Lower lobe of right lung (tissue), 2 donors: ENCODE measurements at regions not wholly inside any gene's neighbourhood (a gene's known extent, or its start where the extent isn't known, plus 50 kb on each side); places are given as distances from the start of the nearest gene placed in this dataset.

Source experiments
- ATAC-seq, 2 donors: fragments of 200-7000 bp; cut with Tn5 transposase; one replicate each; pipeline ENCODE4 v1.9.1; 2020 to 2022; ENCODE audit warnings: mild to moderate bottlenecking in 2 of 2, moderate library complexity in 2 of 2
- DNase-seq: peaks from one replicate; pipeline ENCODE4 v3.0.0-alpha.2; 2020
- H3K27ac ChIP-seq: fragments of 200-600 bp; one replicate; pipeline ENCODE4 v1.8.0; 2022
- H3K27me3 ChIP-seq: fragments of 200-600 bp; one replicate; pipeline ENCODE4 v1.8.0; 2022; ENCODE audit warnings: low read depth
- H3K36me3 ChIP-seq: fragments of 200-600 bp; one replicate; pipeline ENCODE4 v1.8.0; 2022; ENCODE audit warnings: mild to moderate bottlenecking
- H3K4me1 ChIP-seq: fragments of 200-600 bp; one replicate; pipeline ENCODE4 v1.8.0; 2022
- H3K4me3 ChIP-seq: fragments of 200-600 bp; one replicate; pipeline ENCODE4 v1.8.0; 2022; ENCODE audit warnings: mild to moderate bottlenecking
- H3K9me3 ChIP-seq: fragments of 200-600 bp; one replicate; pipeline ENCODE4 v1.8.0; 2022
- intact Hi-C: fragments of 100-400 bp; cut with DNase I; formaldehyde crosslinking; loops from one replicate; pipeline ENCODE4 v1.11.0; 2022
- TF ChIP-seq, protein P1 (sequence below): fragments of 200-600 bp; IDR thresholded peaks from one replicate; pipeline ENCODE4 v1.8.0; 2022; ENCODE audit warnings: antibody characterized with exemption, mild to moderate bottlenecking
- donor health status: DM: no; HTN: yes; CAD: no; lungs with severe emphysema.

DNA sequence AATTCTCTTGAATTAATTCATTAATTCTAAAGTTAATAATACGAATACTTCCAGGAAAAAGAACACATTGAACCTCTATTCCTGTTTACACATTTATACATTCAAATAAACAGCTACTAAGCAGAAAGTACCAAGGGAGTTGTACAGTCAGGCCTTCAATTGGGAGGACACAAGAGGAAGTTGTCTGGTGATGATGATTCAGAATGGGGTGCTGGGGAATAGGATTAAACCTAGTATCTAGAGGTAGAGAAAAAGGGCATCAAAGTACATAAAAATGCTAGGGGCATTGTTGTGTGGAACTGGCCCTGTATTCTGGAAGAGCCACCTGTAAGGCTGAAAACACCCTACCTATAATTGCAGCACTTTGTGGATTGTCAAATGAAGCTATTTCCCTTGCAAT is 71.7 kb upstream of the MROH9 start:
- no peaks in the 10 kb centered on the region for H3K36me3 ChIP-seq
- no peaks in the 10 kb centered on the region for H3K9me3 ChIP-seq
- no peak overlapping the region for H3K27ac ChIP-seq
- intact Hi-C loops: no loop called here
- DNase-seq (no peak), ATAC-seq (no peak)
- no peaks in the 10 kb centered on the region for H3K4me1 ChIP-seq
- TF ChIP-seq, protein P1, sequence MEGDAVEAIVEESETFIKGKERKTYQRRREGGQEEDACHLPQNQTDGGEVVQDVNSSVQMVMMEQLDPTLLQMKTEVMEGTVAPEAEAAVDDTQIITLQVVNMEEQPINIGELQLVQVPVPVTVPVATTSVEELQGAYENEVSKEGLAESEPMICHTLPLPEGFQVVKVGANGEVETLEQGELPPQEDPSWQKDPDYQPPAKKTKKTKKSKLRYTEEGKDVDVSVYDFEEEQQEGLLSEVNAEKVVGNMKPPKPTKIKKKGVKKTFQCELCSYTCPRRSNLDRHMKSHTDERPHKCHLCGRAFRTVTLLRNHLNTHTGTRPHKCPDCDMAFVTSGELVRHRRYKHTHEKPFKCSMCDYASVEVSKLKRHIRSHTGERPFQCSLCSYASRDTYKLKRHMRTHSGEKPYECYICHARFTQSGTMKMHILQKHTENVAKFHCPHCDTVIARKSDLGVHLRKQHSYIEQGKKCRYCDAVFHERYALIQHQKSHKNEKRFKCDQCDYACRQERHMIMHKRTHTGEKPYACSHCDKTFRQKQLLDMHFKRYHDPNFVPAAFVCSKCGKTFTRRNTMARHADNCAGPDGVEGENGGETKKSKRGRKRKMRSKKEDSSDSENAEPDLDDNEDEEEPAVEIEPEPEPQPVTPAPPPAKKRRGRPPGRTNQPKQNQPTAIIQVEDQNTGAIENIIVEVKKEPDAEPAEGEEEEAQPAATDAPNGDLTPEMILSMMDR: no peak
- no peaks in the 10 kb centered on the region for H3K27me3 ChIP-seq
- no peak overlapping the region for H3K4me3 ChIP-seq

DNA sequence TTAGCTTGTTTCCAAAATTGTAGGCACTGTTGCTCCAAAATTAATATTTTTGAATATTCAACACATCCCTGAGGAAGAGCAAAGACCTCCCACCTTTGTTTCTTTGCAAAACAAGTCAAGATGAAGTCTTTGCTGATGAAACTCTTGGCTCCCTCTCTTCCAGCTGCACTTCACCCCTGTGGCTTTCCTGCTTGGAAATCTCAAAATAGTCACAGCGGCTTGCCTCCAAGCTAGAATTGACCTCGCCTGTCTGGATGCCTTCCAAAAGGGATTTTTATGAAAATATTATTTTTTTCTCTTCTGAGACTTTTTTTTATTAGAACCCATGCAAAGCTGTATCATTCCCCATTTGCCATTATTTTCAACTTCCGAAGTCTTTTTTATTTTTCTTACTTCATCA is 71.1 kb upstream of the MROH9 start:
- DNase-seq (no peak), ATAC-seq (no peak)
- no peaks in the 10 kb centered on the region for H3K27me3 ChIP-seq
- intact Hi-C loops: no loop called here
- H3K4me1 ChIP-seq: no peaks in the 10 kb centered on the region
- H3K4me3 ChIP-seq: no peak overlapping the region
- no peaks in the 10 kb centered on the region for H3K36me3 ChIP-seq
- TF ChIP-seq, protein P1: no peak
- no peak overlapping the region for H3K27ac ChIP-seq
- no peaks in the 10 kb centered on the region for H3K9me3 ChIP-seq

DNA sequence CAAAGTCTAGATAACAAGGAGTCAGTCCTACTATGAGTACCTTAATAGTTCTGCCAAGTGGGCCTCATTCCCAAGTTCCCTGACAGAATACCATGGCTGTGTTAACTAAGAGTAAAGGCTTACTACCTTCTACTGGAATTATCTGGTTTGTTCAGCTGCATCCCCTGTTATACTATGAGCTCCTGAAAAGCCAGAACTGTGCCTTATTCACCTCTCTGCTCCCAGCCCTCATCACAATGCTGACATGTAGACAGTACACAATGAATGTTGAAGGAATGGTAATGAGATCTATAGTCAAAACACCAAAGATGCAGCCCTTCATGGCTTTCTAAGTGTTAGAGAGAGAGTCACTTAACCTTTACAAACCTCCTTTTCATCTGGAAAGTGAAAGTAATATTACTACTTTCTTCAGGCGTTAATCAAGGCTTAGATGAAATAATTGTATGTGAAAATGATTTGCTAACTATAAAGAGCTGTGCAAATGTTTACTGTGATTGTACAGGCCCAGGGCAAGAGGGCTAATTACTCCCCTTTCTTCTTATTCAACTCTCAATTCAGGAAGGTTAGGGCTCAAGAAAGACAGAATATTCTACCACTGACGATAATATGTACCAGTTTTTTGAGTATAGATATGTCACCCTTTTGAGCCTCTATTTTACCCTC is 70.3 kb upstream of the MROH9 start:
- DNase-seq (no peak), ATAC-seq (peak in 1 of 2 donors; percentile 35)
- TF ChIP-seq, protein P1: no peak
- H3K36me3 ChIP-seq: no peaks in the 10 kb centered on the region
- no peaks in the 10 kb centered on the region for H3K4me1 ChIP-seq
- H3K4me3 ChIP-seq: no peak overlapping the region
- H3K27ac ChIP-seq: no peak overlapping the region
- H3K9me3 ChIP-seq: no peaks in the 10 kb centered on the region
- intact Hi-C loops: no loop called here
- H3K27me3 ChIP-seq: no peaks in the 10 kb centered on the region

DNA sequence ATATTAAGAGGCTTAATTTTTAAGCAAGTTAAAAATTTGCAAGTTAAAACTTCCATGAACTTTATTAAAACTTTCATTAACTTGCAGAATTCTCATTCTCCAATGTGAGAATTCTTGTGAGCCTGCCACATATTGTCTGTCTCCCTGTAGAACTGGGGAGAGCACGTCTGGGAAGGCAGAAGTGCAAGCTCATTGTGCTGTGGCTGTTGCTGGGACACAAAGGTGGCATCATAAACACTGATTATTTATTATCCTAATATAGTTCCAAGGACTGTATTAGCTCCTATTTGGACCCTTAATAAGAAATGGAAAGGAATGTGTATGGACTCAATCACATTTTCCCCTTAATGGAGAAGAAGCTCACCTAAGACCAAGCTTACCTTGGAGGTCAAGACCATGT is 68.7 kb upstream of the MROH9 start:
- intact Hi-C loops: no loop called here
- ATAC-seq: no peak
- H3K27me3 ChIP-seq: no peaks in the 10 kb centered on the region
- H3K4me1 ChIP-seq: no peaks in the 10 kb centered on the region
- no peaks in the 10 kb centered on the region for H3K36me3 ChIP-seq
- no peaks in the 10 kb centered on the region for H3K9me3 ChIP-seq
- H3K4me3 ChIP-seq: no peak overlapping the region
- DNase-seq: no peak
- H3K27ac ChIP-seq: no peak overlapping the region
- TF ChIP-seq, protein P1: no peak

DNA sequence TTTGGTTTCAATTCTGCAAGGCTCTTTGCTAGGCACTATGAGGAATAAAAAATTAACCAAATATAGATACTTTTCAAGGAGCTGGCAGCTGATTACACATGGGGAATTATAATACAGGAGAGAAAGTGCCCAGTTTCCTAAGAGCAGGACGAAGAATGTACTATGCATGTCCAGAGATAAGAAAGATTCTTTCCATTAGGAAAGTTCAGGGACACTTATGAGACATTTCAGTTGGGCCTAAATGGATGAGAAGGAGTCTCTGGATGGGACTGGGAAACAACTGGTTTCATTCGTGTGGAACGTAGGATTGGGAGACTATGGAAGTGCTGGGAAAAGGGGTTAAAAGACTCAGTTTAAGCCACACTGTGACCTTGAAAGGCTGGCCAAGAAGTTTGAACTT is 63.5 kb upstream of the MROH9 start:
- intact Hi-C loops: no loop called here

More for the DNA sequence above, 63.5 kb upstream of the MROH9 start:
- ATAC-seq: no peak
- Histone ChIP-seq H3K9me3 (no peaks in the 10 kb centered on the region), H3K27me3 (no peaks in the 10 kb centered on the region), H3K36me3 (no peaks in the 10 kb centered on the region), H3K4me3 (no peak overlapping the region), H3K4me1 (no peaks in the 10 kb centered on the region), H3K27ac (no peak overlapping the region)
- TF ChIP-seq, protein P1: no peak
- DNase-seq: no peak
